ENCODE measurements at regions not wholly inside any gene's neighbourhood (a gene's known extent, or its start where the extent isn't known, plus 50 kb on each side); places are given as distances from the start of the nearest gene placed in this dataset.

DNA sequence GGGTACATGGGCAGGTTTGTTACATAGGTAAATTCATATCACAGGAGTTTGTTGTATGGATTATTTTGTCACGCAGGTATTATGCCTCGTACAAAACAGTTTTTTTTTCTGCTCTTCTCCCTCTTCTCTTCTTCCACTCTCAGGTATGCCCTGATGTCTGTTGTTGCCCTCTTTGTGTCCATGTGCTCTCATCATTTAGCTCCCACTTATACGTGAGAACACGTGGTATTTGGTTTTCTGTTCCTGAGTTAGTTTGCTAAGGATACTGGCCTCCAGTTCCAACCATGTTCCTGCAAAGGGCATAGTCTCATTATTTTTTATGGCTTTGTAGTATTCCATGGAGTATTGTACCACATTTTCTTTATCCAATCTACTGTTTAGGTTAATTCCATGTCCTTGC, 65.7 kb downstream of the UNC5CL start:
- Histone ChIP-seq H3K4me3 (ENCODE audit: low read length in 2 of 2) (no peak overlapping the region), H3K4me1 (ENCODE audit: control insufficient read depth, insufficient read depth, low read length) (no peaks in the 10 kb centered on the region), H3K27ac (ENCODE audit: low read length) (no peak overlapping the region), H3K27me3 (ENCODE audit: control insufficient read depth in 1 of 2, insufficient read depth in 2 of 2, low read length in 2 of 2) (no peaks in the 10 kb centered on the region), H3K9me3 (ENCODE audit: control insufficient read depth in 2 of 2, low read length in 2 of 2) (no peaks in the 10 kb centered on the region), H3K36me3 (ENCODE audit: control insufficient read depth in 2 of 2, insufficient read depth in 2 of 2, low read length in 2 of 2) (no peaks in the 10 kb centered on the region), H3K9ac (ENCODE audit: low read length in 2 of 2) (no peak overlapping the region)

DNA sequence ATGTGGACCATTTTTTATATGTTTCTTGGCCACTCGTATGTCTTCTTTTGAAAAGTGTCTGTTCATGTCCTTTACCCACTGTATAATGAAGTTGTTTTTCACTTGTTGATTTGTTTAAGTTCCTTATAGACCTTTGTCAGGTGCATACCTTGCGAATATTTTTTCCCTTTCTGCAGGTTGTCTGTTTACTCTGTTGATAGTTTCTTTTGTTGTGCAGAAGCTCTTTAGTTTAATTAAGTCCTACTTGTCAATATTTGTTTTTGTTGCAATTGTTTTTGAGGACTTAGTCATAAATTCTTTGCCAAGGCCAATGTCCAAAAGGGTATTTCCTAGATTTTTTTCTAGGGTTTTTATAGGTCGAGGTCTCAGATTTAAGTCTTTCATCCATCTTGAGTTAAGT, 66.2 kb downstream of the UNC5CL start:
- Histone ChIP-seq H3K9ac (ENCODE audit: low read length in 2 of 2) (no peak overlapping the region), H3K4me3 (ENCODE audit: low read length in 2 of 2) (no peak overlapping the region), H3K4me1 (ENCODE audit: control insufficient read depth, insufficient read depth, low read length) (no peaks in the 10 kb centered on the region), H3K36me3 (ENCODE audit: control insufficient read depth in 2 of 2, insufficient read depth in 2 of 2, low read length in 2 of 2) (no peaks in the 10 kb centered on the region), H3K9me3 (ENCODE audit: control insufficient read depth in 2 of 2, low read length in 2 of 2) (no peaks in the 10 kb centered on the region), H3K27me3 (ENCODE audit: control insufficient read depth in 1 of 2, insufficient read depth in 2 of 2, low read length in 2 of 2) (no peaks in the 10 kb centered on the region), H3K27ac (ENCODE audit: low read length) (no peak overlapping the region)

DNA sequence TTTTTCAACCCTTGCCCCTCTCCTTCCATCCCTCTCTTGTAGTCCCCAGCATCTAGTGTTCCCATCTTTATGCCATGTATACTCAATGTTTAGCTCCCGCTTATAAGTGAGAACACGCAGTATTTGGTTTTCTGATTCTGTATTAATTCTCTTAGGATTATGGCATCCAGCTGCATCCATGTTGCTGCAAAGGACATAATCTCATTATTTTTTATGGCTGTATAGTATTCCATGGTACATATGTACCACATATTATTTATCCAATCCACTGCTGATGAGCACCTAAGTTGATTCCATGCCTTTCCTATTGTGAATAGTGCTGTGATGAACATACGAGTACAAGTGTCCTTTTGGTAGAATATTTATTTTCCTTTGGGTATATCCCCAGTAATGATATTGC, 66.8 kb downstream of the UNC5CL start:
- H3K4me1 ChIP-seq (ENCODE audit: control insufficient read depth, insufficient read depth, low read length): no peaks in the 10 kb centered on the region
- H3K9ac ChIP-seq (ENCODE audit: low read length in 2 of 2): no peak overlapping the region
- H3K4me3 ChIP-seq (ENCODE audit: low read length in 2 of 2): no peak overlapping the region
- no peaks in the 10 kb centered on the region for H3K27me3 ChIP-seq (ENCODE audit: control insufficient read depth in 1 of 2, insufficient read depth in 2 of 2, low read length in 2 of 2)
- no peak overlapping the region for H3K27ac ChIP-seq (ENCODE audit: low read length)
- no peaks in the 10 kb centered on the region for H3K9me3 ChIP-seq (ENCODE audit: control insufficient read depth in 2 of 2, low read length in 2 of 2)
- H3K36me3 ChIP-seq (ENCODE audit: control insufficient read depth in 2 of 2, insufficient read depth in 2 of 2, low read length in 2 of 2): no peaks in the 10 kb centered on the region

DNA sequence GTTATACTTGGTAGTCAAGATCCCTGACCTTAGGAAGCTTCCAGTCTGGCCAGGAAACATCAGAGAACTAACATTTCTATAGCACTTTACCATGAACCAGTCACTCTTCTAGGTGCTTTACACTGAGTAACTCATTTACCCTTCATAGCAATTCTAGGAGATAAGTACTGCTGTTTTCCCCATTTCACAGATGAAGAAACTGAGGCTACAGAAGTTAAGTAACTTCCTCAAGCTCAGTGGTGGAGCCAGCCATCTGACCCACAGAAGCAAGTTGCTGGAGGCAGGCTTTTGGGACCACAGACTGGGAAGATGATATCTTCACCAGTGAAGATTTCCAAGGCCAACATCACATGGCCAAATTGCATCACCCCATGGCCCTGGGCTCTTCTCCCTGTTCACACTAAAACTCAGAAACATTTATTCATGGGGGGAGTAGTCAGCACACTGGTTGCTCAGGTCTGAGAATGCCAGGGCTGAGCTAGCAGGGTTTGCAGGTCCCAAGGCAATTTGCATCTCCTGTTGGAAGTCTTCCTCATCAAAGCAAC, 70.3 kb downstream of the UNC5CL start:
- Histone ChIP-seq H3K36me3 (ENCODE audit: control insufficient read depth in 2 of 2, insufficient read depth in 2 of 2, low read length in 2 of 2) (no peaks in the 10 kb centered on the region), H3K9ac (ENCODE audit: low read length in 2 of 2) (no peak overlapping the region), H3K27ac (ENCODE audit: low read length) (no peak overlapping the region), H3K27me3 (ENCODE audit: control insufficient read depth in 1 of 2, insufficient read depth in 2 of 2, low read length in 2 of 2) (no peaks in the 10 kb centered on the region), H3K9me3 (ENCODE audit: control insufficient read depth in 2 of 2, low read length in 2 of 2) (no peaks in the 10 kb centered on the region), H3K4me1 (ENCODE audit: control insufficient read depth, insufficient read depth, low read length) (no peaks in the 10 kb centered on the region), H3K4me3 (ENCODE audit: low read length in 2 of 2) (no peak overlapping the region)

DNA sequence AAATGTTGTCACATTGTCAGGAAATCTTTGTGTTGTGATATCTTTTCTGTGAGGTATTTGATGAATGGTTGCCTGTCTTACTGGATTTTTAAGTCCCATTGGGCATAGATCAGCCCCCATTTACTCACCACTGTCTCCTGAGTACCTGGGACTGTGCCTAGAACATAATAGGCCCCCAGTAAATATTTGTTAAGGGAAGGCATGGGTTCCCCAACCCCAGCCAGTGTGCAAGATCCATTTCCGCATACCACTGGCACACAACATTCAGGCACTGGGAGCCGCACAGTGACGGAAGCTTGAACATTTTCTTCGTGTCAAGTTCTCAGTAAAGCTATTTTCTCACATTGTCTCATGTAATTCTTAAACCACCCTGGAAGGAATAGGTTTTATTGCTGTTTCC, 72.2 kb downstream of the UNC5CL start:
- H3K27me3 ChIP-seq (ENCODE audit: control insufficient read depth in 1 of 2, insufficient read depth in 2 of 2, low read length in 2 of 2): no peaks in the 10 kb centered on the region
- no peaks in the 10 kb centered on the region for H3K4me1 ChIP-seq (ENCODE audit: control insufficient read depth, insufficient read depth, low read length)
- no peaks in the 10 kb centered on the region for H3K9me3 ChIP-seq (ENCODE audit: control insufficient read depth in 2 of 2, low read length in 2 of 2)
- H3K27ac ChIP-seq (ENCODE audit: low read length): no peak overlapping the region
- no peak overlapping the region for H3K9ac ChIP-seq (ENCODE audit: low read length in 2 of 2)
- H3K4me3 ChIP-seq (ENCODE audit: low read length in 2 of 2): no peak overlapping the region
- no peaks in the 10 kb centered on the region for H3K36me3 ChIP-seq (ENCODE audit: control insufficient read depth in 2 of 2, insufficient read depth in 2 of 2, low read length in 2 of 2)

DNA sequence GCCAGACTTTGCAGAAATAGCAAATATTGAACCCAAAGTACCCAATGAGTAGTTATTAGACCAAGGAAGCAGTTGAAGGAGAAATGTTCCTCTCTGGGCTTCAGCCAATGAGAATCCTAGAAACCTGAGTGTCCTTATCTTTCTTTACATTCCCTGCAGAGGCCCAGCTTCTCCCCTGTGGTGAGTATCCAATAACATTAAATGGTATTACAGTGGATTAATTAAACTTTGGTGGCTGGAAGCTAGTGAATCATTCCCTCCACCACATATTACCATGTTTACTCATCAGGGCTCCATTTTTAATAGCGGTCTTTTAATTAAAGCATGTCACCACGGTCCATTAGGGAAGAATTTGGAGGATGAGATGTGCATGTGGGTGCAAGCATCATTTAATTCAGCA, 74.0 kb downstream of the UNC5CL start:
- H3K9me3 ChIP-seq (ENCODE audit: control insufficient read depth in 2 of 2, low read length in 2 of 2): no peaks in the 10 kb centered on the region
- H3K27me3 ChIP-seq (ENCODE audit: control insufficient read depth in 1 of 2, insufficient read depth in 2 of 2, low read length in 2 of 2): no peaks in the 10 kb centered on the region
- no peak overlapping the region for H3K27ac ChIP-seq (ENCODE audit: low read length)
- H3K4me1 ChIP-seq (ENCODE audit: control insufficient read depth, insufficient read depth, low read length): no peaks in the 10 kb centered on the region
- H3K4me3 ChIP-seq (ENCODE audit: low read length in 2 of 2): no peak overlapping the region
- no peaks in the 10 kb centered on the region for H3K36me3 ChIP-seq (ENCODE audit: control insufficient read depth in 2 of 2, insufficient read depth in 2 of 2, low read length in 2 of 2)
- H3K9ac ChIP-seq (ENCODE audit: low read length in 2 of 2): no peak overlapping the region

DNA sequence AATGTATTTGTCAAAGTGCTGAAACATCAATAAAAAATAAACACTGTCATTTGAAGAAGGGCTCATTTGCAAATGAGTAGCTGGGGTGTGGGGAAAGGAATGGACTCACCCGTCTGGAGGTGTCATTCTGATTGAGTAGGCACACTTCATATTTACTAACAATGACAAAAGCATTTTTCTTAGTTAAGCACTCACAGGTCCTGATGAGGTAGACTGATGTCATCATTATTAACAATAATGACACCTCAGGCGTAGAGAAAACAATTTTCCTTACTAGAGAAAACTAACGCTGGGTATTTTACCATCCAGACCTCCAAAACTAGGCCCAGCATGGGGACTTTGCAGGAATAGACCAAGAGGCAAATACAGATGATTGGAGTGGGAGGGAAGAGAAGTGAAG, 76.0 kb downstream of the UNC5CL start:
- Histone ChIP-seq H3K4me1 (ENCODE audit: control insufficient read depth, insufficient read depth, low read length) (no peaks in the 10 kb centered on the region), H3K27me3 (ENCODE audit: control insufficient read depth in 1 of 2, insufficient read depth in 2 of 2, low read length in 2 of 2) (no peaks in the 10 kb centered on the region), H3K27ac (ENCODE audit: low read length) (no peak overlapping the region), H3K36me3 (ENCODE audit: control insufficient read depth in 2 of 2, insufficient read depth in 2 of 2, low read length in 2 of 2) (no peaks in the 10 kb centered on the region), H3K4me3 (ENCODE audit: low read length in 2 of 2) (no peak overlapping the region), H3K9me3 (ENCODE audit: control insufficient read depth in 2 of 2, low read length in 2 of 2) (no peaks in the 10 kb centered on the region), H3K9ac (ENCODE audit: low read length in 2 of 2) (no peak overlapping the region)

DNA sequence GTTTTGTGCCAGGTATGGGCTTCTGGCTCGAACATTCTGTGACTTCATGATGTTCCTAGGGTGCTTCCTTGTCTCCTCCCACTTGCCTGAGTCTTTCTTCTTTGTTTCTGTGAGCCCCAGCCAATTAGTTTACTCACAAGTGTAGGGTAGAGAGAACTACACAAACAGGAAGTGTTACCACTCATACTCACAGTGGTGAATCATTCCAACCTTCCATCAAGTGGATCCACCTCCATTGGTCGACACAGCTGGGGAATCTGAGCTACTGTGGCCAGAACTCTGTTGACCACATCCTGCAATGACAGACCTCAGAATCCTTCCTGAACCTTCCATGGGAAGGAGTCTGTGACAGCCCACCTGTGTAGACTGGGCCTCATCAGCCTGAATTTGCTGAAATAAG, 76.8 kb downstream of the UNC5CL start:
- no peaks in the 10 kb centered on the region for H3K27me3 ChIP-seq (ENCODE audit: control insufficient read depth in 1 of 2, insufficient read depth in 2 of 2, low read length in 2 of 2)
- H3K4me1 ChIP-seq (ENCODE audit: control insufficient read depth, insufficient read depth, low read length): no peaks in the 10 kb centered on the region
- no peaks in the 10 kb centered on the region for H3K36me3 ChIP-seq (ENCODE audit: control insufficient read depth in 2 of 2, insufficient read depth in 2 of 2, low read length in 2 of 2)
- H3K4me3 ChIP-seq (ENCODE audit: low read length in 2 of 2): no peak overlapping the region
- H3K9me3 ChIP-seq (ENCODE audit: control insufficient read depth in 2 of 2, low read length in 2 of 2): no peaks in the 10 kb centered on the region
- no peak overlapping the region for H3K9ac ChIP-seq (ENCODE audit: low read length in 2 of 2)
- H3K27ac ChIP-seq (ENCODE audit: low read length): no peak overlapping the region

DNA sequence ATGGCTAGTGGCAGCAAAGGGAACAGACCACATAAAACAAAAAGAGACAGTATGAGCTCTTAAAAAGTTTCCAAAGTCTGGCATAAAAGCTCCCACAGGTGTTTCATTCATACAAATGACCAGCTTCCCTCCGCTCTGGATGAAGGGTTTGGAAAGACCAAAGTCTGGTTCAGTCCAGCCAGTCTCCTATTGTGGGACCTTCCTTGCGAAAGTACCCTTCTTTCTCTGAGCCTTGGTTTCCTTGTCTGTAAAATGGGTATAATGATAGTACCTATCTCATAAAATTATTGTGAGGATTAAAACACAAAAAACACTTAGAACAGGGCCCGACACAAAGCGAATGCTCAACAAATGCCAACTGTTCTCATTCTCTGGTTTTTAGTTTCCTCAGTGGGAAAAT, 77.2 kb downstream of the UNC5CL start:
- Histone ChIP-seq H3K9ac (ENCODE audit: low read length in 2 of 2) (no peak overlapping the region), H3K27ac (ENCODE audit: low read length) (no peak overlapping the region), H3K36me3 (ENCODE audit: control insufficient read depth in 2 of 2, insufficient read depth in 2 of 2, low read length in 2 of 2) (no peaks in the 10 kb centered on the region), H3K9me3 (ENCODE audit: control insufficient read depth in 2 of 2, low read length in 2 of 2) (no peaks in the 10 kb centered on the region), H3K27me3 (ENCODE audit: control insufficient read depth in 1 of 2, insufficient read depth in 2 of 2, low read length in 2 of 2) (no peaks in the 10 kb centered on the region), H3K4me1 (ENCODE audit: control insufficient read depth, insufficient read depth, low read length) (no peaks in the 10 kb centered on the region), H3K4me3 (ENCODE audit: low read length in 2 of 2) (no peak overlapping the region)

DNA sequence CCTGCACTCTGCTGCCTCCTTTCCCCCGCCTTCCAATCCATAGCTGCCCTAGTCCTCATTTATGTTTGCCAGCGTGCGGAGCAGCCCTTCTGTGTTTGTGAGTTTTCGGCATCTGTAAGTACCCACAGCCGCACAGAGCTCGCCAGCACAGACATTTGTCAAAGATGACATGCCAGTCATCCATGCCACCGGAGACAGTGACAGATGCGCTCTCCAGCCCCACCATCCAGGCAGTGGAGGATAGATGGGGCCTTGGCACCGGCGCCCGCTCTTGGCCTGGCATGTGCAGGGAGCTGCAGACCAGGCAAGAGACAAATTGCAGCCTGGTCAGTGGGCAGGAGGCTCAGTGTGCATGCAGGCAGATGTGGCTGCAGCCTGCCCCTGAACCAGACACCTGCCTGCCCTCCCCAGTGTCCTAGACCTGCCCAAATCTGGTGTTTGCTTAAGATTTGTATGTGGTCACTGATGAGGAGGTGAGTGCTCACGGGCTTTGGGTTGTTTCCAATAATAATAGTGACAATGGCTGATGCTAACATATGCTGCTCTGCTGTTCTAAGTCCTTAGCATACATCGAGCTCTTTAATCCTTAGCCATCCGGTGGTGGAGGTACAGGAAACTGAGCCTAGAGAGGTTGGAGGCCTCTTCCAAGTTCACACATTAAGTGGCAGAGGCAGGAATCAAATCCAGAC, 78.1 kb downstream of the UNC5CL start:
- no peaks in the 10 kb centered on the region for H3K4me1 ChIP-seq (ENCODE audit: control insufficient read depth, insufficient read depth, low read length)
- no peak overlapping the region for H3K27ac ChIP-seq (ENCODE audit: low read length)
- no peaks in the 10 kb centered on the region for H3K9me3 ChIP-seq (ENCODE audit: control insufficient read depth in 2 of 2, low read length in 2 of 2)
- H3K27me3 ChIP-seq (ENCODE audit: control insufficient read depth in 1 of 2, insufficient read depth in 2 of 2, low read length in 2 of 2): no peaks in the 10 kb centered on the region
- no peak overlapping the region for H3K4me3 ChIP-seq (ENCODE audit: low read length in 2 of 2)
- no peak overlapping the region for H3K9ac ChIP-seq (ENCODE audit: low read length in 2 of 2)
- no peaks in the 10 kb centered on the region for H3K36me3 ChIP-seq (ENCODE audit: control insufficient read depth in 2 of 2, insufficient read depth in 2 of 2, low read length in 2 of 2)

DNA sequence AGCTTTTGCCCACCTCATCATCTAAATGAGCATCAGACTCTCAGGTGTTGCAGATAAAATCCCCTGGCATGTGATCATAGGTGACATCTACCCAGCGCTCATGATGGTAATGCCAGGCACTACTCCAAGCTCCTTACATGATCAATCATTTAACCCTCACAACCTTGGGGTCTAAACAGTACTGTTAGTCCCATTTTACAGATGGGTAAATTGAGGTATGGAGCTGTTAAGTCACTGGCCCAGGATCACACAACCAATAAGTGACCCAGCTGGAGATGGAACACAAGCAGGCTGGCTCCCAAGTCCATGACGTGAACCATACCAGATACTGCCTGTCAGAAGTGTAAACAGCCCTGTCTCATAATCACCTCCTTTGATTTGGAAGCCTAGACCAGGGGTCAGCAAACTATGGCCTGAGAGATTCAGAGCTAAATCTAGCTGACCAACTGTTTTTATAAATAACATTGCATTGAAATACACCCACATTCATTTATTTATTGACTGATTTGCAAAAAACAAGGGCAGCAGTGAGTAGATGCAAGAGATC, 79.2 kb downstream of the UNC5CL start:
- Histone ChIP-seq H3K4me3 (ENCODE audit: low read length in 2 of 2) (no peak overlapping the region), H3K27ac (ENCODE audit: low read length) (no peak overlapping the region), H3K4me1 (ENCODE audit: control insufficient read depth, insufficient read depth, low read length) (no peaks in the 10 kb centered on the region), H3K27me3 (ENCODE audit: control insufficient read depth in 1 of 2, insufficient read depth in 2 of 2, low read length in 2 of 2) (no peaks in the 10 kb centered on the region), H3K36me3 (ENCODE audit: control insufficient read depth in 2 of 2, insufficient read depth in 2 of 2, low read length in 2 of 2) (no peaks in the 10 kb centered on the region), H3K9me3 (ENCODE audit: control insufficient read depth in 2 of 2, low read length in 2 of 2) (no peaks in the 10 kb centered on the region), H3K9ac (ENCODE audit: low read length in 2 of 2) (no peak overlapping the region)

All from stomach smooth muscle (tissue), 2 donors.